ENCODE measurements at regions not wholly inside any gene's neighbourhood (a gene's known extent, or its start where the extent isn't known, plus 50 kb on each side); places are given as distances from the start of the nearest gene placed in this dataset.

DNA sequence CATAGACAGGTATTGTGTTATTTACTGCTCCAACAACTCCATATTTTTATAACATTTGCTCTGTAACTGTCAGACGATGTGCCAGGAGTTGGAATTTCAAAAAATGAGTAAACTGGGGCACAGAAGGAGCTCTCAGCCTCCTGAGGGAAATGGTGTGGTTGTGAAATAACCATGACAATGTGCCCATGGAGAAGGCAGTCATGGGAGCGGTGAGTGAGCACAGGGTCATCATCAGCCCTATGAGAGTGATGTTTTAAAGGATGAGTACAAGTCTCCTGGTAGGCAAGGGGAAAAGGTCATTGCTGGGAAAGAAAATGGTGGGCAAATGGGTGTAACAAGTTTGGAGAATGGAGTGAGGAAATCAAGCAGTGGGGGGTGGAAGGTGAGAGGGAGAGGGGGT, 115.0 kb upstream of the SEC14L1 start:
- DNase-seq (ENCODE audit: low read depth in 1 of 2, low spot score in 1 of 2) (no peak), ATAC-seq (no peak), FAIRE-seq (no peak)
- CTCF ChIA-PET, result interaction anchor here (0.6 kb wide), 1 partner anchor 23 kb away, joined by 3 read pairs; no protein-coding TSS in a partner anchor
- H3K4me3 ChIP-seq, result no peak overlapping the region
- H3K27ac ChIP-seq, result no peak overlapping the region
- no peak overlapping the region for H3K4me2 ChIP-seq
- TF ChIP-seq, protein P1, sequence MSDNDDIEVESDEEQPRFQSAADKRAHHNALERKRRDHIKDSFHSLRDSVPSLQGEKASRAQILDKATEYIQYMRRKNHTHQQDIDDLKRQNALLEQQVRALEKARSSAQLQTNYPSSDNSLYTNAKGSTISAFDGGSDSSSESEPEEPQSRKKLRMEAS (IDR thresholded peaks at IDR 0.05), result no peak
- TF ChIP-seq JUN (IDR thresholded peaks at IDR 0.05), result no peak
- TF ChIP-seq KDM1A (IDR thresholded peaks at IDR 0.05; ENCODE audit: low read depth), result no peak
- TF ChIP-seq, protein P2, sequence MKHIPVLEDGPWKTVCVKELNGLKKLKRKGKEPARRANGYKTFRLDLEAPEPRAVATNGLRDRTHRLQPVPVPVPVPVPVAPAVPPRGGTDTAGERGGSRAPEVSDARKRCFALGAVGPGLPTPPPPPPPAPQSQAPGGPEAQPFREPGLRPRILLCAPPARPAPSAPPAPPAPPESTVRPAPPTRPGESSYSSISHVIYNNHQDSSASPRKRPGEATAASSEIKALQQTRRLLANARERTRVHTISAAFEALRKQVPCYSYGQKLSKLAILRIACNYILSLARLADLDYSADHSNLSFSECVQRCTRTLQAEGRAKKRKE (CRISPR knock-in tag; IDR thresholded peaks at IDR 0.05; ENCODE audit: low read depth), result no peak
- TF ChIP-seq POLR2AphosphoS2 (conservative IDR thresholded peaks at IDR 0.05; ENCODE audit: low read length), result no peak
- TF ChIP-seq RFX5 (IDR thresholded peaks at IDR 0.05), result no peak
- TF ChIP-seq, protein P3, sequence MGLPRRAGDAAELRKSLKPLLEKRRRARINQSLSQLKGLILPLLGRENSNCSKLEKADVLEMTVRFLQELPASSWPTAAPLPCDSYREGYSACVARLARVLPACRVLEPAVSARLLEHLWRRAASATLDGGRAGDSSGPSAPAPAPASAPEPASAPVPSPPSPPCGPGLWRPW (IDR thresholded peaks at IDR 0.05), result no peak
- TF ChIP-seq EHMT2 (IDR thresholded peaks at IDR 0.05; ENCODE audit: low read depth), result no peak
- no peak for TF ChIP-seq SMC3 (IDR thresholded peaks at IDR 0.05)
- no peak for TF ChIP-seq RCOR1 (IDR thresholded peaks at IDR 0.05; ENCODE audit: low read depth, low read length)
- TF ChIP-seq, protein P4, sequence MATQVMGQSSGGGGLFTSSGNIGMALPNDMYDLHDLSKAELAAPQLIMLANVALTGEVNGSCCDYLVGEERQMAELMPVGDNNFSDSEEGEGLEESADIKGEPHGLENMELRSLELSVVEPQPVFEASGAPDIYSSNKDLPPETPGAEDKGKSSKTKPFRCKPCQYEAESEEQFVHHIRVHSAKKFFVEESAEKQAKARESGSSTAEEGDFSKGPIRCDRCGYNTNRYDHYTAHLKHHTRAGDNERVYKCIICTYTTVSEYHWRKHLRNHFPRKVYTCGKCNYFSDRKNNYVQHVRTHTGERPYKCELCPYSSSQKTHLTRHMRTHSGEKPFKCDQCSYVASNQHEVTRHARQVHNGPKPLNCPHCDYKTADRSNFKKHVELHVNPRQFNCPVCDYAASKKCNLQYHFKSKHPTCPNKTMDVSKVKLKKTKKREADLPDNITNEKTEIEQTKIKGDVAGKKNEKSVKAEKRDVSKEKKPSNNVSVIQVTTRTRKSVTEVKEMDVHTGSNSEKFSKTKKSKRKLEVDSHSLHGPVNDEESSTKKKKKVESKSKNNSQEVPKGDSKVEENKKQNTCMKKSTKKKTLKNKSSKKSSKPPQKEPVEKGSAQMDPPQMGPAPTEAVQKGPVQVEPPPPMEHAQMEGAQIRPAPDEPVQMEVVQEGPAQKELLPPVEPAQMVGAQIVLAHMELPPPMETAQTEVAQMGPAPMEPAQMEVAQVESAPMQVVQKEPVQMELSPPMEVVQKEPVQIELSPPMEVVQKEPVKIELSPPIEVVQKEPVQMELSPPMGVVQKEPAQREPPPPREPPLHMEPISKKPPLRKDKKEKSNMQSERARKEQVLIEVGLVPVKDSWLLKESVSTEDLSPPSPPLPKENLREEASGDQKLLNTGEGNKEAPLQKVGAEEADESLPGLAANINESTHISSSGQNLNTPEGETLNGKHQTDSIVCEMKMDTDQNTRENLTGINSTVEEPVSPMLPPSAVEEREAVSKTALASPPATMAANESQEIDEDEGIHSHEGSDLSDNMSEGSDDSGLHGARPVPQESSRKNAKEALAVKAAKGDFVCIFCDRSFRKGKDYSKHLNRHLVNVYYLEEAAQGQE (IDR thresholded peaks at IDR 0.05), result no peak
- TF ChIP-seq CHD4 (IDR thresholded peaks at IDR 0.05; ENCODE audit: borderline replicate concordance), result no peak
- TF ChIP-seq, protein P5, sequence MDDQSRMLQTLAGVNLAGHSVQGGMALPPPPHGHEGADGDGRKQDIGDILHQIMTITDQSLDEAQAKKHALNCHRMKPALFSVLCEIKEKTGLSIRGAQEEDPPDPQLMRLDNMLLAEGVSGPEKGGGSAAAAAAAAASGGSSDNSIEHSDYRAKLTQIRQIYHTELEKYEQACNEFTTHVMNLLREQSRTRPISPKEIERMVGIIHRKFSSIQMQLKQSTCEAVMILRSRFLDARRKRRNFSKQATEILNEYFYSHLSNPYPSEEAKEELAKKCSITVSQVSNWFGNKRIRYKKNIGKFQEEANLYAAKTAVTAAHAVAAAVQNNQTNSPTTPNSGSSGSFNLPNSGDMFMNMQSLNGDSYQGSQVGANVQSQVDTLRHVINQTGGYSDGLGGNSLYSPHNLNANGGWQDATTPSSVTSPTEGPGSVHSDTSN (IDR thresholded peaks at IDR 0.05), result no peak
- no peak for TF ChIP-seq MAZ (IDR thresholded peaks at IDR 0.05; ENCODE audit: borderline replicate concordance, low read depth, low read length)
- TF ChIP-seq RAD21 (conservative IDR thresholded peaks at IDR 0.05 in 1 of 2, IDR thresholded peaks at IDR 0.05 in 1 of 2), result no peak
- POLR2A ChIA-PET, result no interaction called here
- 34% methylated on average over 2 of the region's 2 CpGs for WGBS (ENCODE audit: missing lambda C conversion rate)
- H3K9me3 ChIP-seq, result peaks cover 10% of the 10 kb centered on the region; the same call in 2 of the 3 replicates
- no peaks in the 10 kb centered on the region for H3K4me1 ChIP-seq

DNA sequence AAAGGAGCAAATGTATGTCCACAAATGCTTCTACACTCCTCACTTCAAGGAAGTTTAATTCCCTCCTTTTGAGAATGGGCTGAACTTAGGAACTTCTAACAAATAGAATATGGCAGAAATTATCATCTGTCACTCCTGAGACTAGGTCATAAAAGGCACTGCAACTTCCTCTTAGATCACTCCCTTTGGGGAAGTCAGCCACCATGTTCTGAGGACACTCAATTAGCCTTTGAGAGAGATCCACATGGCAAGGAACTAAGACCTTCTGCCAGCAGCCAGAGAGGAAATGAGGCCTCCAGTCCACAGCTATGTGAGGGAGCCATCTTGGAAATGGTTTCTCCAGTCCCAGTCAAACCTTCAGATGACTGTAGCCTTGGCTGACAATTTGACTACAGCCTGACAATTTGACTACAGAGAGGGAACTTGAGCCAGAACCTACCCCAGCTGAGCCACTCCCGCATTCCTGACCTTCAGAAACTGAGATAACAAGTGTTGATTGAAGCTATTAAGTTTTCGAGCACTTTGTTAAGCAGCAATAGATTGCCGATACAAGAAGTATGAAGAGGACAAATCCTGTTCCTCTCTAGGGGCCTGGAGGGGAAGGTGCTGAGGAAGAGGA, 113.4 kb upstream of the SEC14L1 start:
- Histone ChIP-seq H3K4me2 (no peak overlapping the region), H3K9me3 (peaks cover 19% of the 10 kb centered on the region), H3K4me3 (no peak overlapping the region), H3K4me1 (no peaks in the 10 kb centered on the region), H3K27ac (no peak overlapping the region)
- 76% methylated on average over 3 of the region's 3 CpGs for WGBS (ENCODE audit: missing lambda C conversion rate)
- FAIRE-seq, result no peak
- no peak for ATAC-seq
- DNase-seq (ENCODE audit: low read depth in 1 of 2, low spot score in 1 of 2), result no peak
- TF ChIP-seq ZFP36 (IDR thresholded peaks at IDR 0.05; ENCODE audit: borderline replicate concordance, partially characterized antibody), result no peak
- TF ChIP-seq, protein P6, sequence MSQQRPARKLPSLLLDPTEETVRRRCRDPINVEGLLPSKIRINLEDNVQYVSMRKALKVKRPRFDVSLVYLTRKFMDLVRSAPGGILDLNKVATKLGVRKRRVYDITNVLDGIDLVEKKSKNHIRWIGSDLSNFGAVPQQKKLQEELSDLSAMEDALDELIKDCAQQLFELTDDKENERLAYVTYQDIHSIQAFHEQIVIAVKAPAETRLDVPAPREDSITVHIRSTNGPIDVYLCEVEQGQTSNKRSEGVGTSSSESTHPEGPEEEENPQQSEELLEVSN (IDR thresholded peaks at IDR 0.05; ENCODE audit: borderline replicate concordance, low read depth), result no peak
- TF ChIP-seq RARB (CRISPR knock-in tag; IDR thresholded peaks at IDR 0.05), result no peak
- no peak for TF ChIP-seq RNF2 (IDR thresholded peaks at IDR 0.05; ENCODE audit: borderline replicate concordance, low read depth)
- TF ChIP-seq, protein P7, sequence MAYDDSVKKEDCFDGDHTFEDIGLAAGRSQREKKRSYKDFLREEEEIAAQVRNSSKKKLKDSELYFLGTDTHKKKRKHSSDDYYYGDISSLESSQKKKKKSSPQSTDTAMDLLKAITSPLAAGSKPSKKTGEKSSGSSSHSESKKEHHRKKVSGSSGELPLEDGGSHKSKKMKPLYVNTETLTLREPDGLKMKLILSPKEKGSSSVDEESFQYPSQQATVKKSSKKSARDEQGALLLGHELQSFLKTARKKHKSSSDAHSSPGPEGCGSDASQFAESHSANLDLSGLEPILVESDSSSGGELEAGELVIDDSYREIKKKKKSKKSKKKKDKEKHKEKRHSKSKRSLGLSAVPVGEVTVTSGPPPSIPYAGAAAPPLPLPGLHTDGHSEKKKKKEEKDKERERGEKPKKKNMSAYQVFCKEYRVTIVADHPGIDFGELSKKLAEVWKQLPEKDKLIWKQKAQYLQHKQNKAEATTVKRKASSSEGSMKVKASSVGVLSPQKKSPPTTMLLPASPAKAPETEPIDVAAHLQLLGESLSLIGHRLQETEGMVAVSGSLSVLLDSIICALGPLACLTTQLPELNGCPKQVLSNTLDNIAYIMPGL (CRISPR knock-in tag; IDR thresholded peaks at IDR 0.05; ENCODE audit: borderline replicate concordance), result no peak
- no peak for TF ChIP-seq EHF (CRISPR knock-in tag; IDR thresholded peaks at IDR 0.05)
- CTCF ChIA-PET, result interaction anchor here (1.0 to 1.5 kb wide), 4 partner anchors 10 to 203 kb away, joined by 3 to 5 read pairs (median 4); partner anchors contain the start of gene MGAT5B
- POLR2A ChIA-PET, result no interaction called here

Data from A549 (cell line).